ENCODE measurements at regions not wholly inside any gene's neighbourhood (a gene's known extent, or its start where the extent isn't known, plus 50 kb on each side); places are given as distances from the start of the nearest gene placed in this dataset.

DNA sequence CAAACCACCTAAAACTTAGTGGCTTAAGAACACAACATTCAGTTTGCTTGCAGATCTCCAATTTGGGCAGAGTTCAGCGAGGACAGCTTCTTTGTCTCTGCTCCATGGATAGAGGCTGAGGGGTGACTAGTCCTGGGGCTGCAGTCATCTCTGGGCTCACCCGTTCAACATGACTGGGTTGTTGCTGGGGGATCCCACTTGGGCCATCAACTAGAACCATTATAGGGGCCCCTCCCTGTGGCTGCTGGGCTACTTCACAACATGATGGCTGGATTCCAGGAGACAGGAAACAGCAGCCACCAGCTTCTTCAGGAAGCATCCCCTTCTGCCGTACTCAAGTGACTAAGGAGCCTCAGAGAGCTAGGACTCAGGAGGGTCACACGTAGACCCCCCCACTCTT, 140.9 kb downstream of the RHOU start:
- TF ChIP-seq, protein P1, sequence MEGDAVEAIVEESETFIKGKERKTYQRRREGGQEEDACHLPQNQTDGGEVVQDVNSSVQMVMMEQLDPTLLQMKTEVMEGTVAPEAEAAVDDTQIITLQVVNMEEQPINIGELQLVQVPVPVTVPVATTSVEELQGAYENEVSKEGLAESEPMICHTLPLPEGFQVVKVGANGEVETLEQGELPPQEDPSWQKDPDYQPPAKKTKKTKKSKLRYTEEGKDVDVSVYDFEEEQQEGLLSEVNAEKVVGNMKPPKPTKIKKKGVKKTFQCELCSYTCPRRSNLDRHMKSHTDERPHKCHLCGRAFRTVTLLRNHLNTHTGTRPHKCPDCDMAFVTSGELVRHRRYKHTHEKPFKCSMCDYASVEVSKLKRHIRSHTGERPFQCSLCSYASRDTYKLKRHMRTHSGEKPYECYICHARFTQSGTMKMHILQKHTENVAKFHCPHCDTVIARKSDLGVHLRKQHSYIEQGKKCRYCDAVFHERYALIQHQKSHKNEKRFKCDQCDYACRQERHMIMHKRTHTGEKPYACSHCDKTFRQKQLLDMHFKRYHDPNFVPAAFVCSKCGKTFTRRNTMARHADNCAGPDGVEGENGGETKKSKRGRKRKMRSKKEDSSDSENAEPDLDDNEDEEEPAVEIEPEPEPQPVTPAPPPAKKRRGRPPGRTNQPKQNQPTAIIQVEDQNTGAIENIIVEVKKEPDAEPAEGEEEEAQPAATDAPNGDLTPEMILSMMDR (IDR thresholded peaks at IDR 0.05): no peak
- TF ChIP-seq POLR2A (IDR thresholded peaks at IDR 0.05): no peak
